Ascending aorta (tissue), 2 donors: ENCODE measurements at regions not wholly inside any gene's neighbourhood (a gene's known extent, or its start where the extent isn't known, plus 50 kb on each side); places are given as distances from the start of the nearest gene placed in this dataset.

Experiments
- DNase-seq, 2 donors: peaks; one replicate each; pipeline ENCODE4 v3.0.0-alpha.2; 2019; ENCODE audit warnings: low spot score in 2 of 2
- H3K27ac ChIP-seq, 2 donors: fragments of 200-600 bp; sonication (generic); one replicate each; pipeline ENCODE4 v1.5.1; 2016 to 2017; ENCODE audit warnings: mild to moderate bottlenecking in 1 of 2
- H3K27me3 ChIP-seq: fragments of 200-600 bp; sonication (generic); one replicate; pipeline ENCODE4 v1.5.1; 2017
- H3K36me3 ChIP-seq, 2 donors: fragments of 200-600 bp; sonication (generic); one replicate each; pipeline ENCODE4 v1.5.1; 2016
- H3K4me1 ChIP-seq, 2 donors: fragments of 200-600 bp; sonication (generic); one replicate each; pipeline ENCODE4 v1.5.1; 2016 to 2017; ENCODE audit warnings: mild to moderate bottlenecking in 1 of 2
- H3K4me3 ChIP-seq, 2 donors: fragments of 200-600 bp; sonication (generic); one replicate each; pipeline ENCODE4 v1.5.1; 2016 to 2017; ENCODE audit warnings: mild to moderate bottlenecking in 1 of 2
- H3K9me3 ChIP-seq, 2 donors: fragments of 200-600 bp; sonication (generic); one replicate each; pipeline ENCODE4 v1.5.1; 2016
- CTCF ChIP-seq, 3 experiments: fragments of 200-600 bp in 2 of 3; fragments of 450-650 bp in 1 of 3; sonication (generic) in 2 of 3; IDR thresholded peaks; one replicate each; pipeline ENCODE4 v1.5.1; 2016 to 2019; ENCODE audit warnings: antibody characterized with exemption in 3 of 3, mild to moderate bottlenecking in 1 of 3, moderate library complexity in 1 of 3
- intact Hi-C: fragments of 100-400 bp; cut with DNase I; formaldehyde crosslinking; loops from one replicate; pipeline ENCODE4 v1.15.1; 2023

DNA sequence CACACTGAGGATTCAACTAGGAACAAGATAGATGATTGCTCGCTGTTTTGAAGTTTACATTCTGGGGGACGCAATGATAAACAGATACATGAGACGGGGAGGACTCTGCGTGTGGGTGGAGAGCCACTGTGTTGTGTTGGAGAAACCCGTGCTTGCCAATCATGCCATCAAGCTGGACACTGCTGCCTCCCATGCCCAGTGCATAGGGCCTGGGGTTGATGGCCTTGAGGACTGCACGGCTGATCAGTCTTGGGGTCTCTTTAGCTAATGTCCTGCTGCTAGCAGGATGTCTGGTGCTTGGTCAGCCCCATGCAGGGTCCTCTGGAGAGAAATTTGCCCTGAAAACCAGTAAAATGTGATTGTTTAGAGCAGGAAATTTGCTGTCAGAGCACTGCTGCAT is 221.2 kb upstream of the B3GAT1 start:
- no peak overlapping the region for H3K4me3 ChIP-seq
- intact Hi-C loops, result no loop called here
- H3K9me3 ChIP-seq, result no peaks in the 10 kb centered on the region
- H3K27ac ChIP-seq, result no peak overlapping the region
- H3K27me3 ChIP-seq, result no peaks in the 10 kb centered on the region
- H3K4me1 ChIP-seq, result no peaks in the 10 kb centered on the region
- TF ChIP-seq CTCF (IDR thresholded peaks at IDR 0.05), result no peak
- DNase-seq, result no peak
- H3K36me3 ChIP-seq, result no peaks in the 10 kb centered on the region

GRCh38 chr11:134632347-134633119 is 220.5 kb upstream of the B3GAT1 start:
- TF ChIP-seq CTCF (IDR thresholded peaks at IDR 0.05), result no peak
- intact Hi-C loops, result no loop called here
- no peak for DNase-seq

GRCh38 chr11:134630861-134631260 is 218.8 kb upstream of the B3GAT1 start:
- TF ChIP-seq CTCF (IDR thresholded peaks at IDR 0.05), result no peak
- H3K36me3 ChIP-seq, result no peaks in the 10 kb centered on the region
- no peak overlapping the region for H3K27ac ChIP-seq
- no peaks in the 10 kb centered on the region for H3K9me3 ChIP-seq
- H3K4me3 ChIP-seq, result no peak overlapping the region
- no peaks in the 10 kb centered on the region for H3K27me3 ChIP-seq
- no peaks in the 10 kb centered on the region for H3K4me1 ChIP-seq
- DNase-seq, result no peak
- intact Hi-C loops, result no loop called here

More at GRCh38 chr11:134632347-134633119, 220.5 kb upstream of the B3GAT1 start:
- no peaks in the 10 kb centered on the region for H3K36me3 ChIP-seq
- no peaks in the 10 kb centered on the region for H3K4me1 ChIP-seq
- H3K4me3 ChIP-seq, result no peak overlapping the region
- no peaks in the 10 kb centered on the region for H3K27me3 ChIP-seq
- H3K27ac ChIP-seq, result no peak overlapping the region
- H3K9me3 ChIP-seq, result no peaks in the 10 kb centered on the region

- H3K27ac ChIP-seq, result no peak overlapping the region
- H3K4me3 ChIP-seq, result no peak overlapping the region
- no peaks in the 10 kb centered on the region for H3K27me3 ChIP-seq
- DNase-seq, result no peak
- TF ChIP-seq CTCF (IDR thresholded peaks at IDR 0.05), result no peak
- H3K9me3 ChIP-seq, result no peaks in the 10 kb centered on the region
- intact Hi-C loops, result no loop called here
- H3K4me1 ChIP-seq, result no peaks in the 10 kb centered on the region
- H3K36me3 ChIP-seq, result no peaks in the 10 kb centered on the region
These were observed 216.4 kb upstream of the B3GAT1 start for GRCh38 chr11:134628426-134628825.

GRCh38 chr11:134626032-134626431 is 214.0 kb upstream of the B3GAT1 start:
- Histone ChIP-seq H3K4me3 (no peak overlapping the region), H3K9me3 (no peaks in the 10 kb centered on the region), H3K27me3 (no peaks in the 10 kb centered on the region), H3K36me3 (no peaks in the 10 kb centered on the region), H3K27ac (no peak overlapping the region), H3K4me1 (no peaks in the 10 kb centered on the region)
- intact Hi-C loops, result no loop called here
- TF ChIP-seq CTCF (IDR thresholded peaks at IDR 0.05), result no peak
- no peak for DNase-seq
